ENCODE measurements at regions not wholly inside any gene's neighbourhood (a gene's known extent, or its start where the extent isn't known, plus 50 kb on each side); places are given as distances from the start of the nearest gene placed in this dataset.
A peak's percentile ranks its signal among the peaks of the same experiment; 100 is the strongest.

DNA sequence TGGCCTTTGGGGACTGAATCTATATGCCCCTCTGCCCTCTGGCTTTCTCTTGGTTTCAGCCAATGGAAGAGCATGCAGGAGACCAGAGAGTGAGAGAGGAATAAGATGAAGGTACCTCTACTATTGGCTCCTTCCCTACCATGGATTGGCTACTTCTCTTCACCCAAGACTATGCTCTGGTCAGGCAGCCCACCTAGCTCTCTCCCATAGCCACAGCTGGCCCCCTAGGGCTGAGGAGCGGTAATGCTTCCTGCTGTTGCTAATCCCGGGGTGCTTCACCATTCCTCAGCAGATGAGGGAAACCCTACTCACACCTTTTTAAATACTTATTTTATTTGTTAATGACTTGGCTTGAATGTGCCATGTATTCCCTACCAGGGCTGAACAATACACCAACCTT, 142.4 kb downstream of the MREG start:
- TF ChIP-seq, protein P1, sequence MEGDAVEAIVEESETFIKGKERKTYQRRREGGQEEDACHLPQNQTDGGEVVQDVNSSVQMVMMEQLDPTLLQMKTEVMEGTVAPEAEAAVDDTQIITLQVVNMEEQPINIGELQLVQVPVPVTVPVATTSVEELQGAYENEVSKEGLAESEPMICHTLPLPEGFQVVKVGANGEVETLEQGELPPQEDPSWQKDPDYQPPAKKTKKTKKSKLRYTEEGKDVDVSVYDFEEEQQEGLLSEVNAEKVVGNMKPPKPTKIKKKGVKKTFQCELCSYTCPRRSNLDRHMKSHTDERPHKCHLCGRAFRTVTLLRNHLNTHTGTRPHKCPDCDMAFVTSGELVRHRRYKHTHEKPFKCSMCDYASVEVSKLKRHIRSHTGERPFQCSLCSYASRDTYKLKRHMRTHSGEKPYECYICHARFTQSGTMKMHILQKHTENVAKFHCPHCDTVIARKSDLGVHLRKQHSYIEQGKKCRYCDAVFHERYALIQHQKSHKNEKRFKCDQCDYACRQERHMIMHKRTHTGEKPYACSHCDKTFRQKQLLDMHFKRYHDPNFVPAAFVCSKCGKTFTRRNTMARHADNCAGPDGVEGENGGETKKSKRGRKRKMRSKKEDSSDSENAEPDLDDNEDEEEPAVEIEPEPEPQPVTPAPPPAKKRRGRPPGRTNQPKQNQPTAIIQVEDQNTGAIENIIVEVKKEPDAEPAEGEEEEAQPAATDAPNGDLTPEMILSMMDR (IDR thresholded peaks at IDR 0.05; ENCODE audit: low read length), result peak; percentile 33; the same call in 1 of the 2 replicates
- no peak for TF ChIP-seq EZH2 (IDR thresholded peaks at IDR 0.05; ENCODE audit: borderline replicate concordance, low read length)
